GM18505 (cell line): ENCODE measurements at regions not wholly inside any gene's neighbourhood (a gene's known extent, or its start where the extent isn't known, plus 50 kb on each side); places are given as distances from the start of the nearest gene placed in this dataset.

Source experiments
- ATAC-seq: cut with Tn5 transposase; IDR thresholded peaks from one replicate; pipeline ENCODE4 v1.9.1; 2021; ENCODE audit not compliant: unreplicated experiment
- POLR2A ChIP-seq: IDR thresholded peaks from 4 replicates; pipeline ENCODE4 v1.6.1; 2011; ENCODE audit warnings: borderline replicate concordance; ENCODE audit not compliant: insufficient read depth, insufficient read length; ENCODE audit errors: extremely low read depth

DNA sequence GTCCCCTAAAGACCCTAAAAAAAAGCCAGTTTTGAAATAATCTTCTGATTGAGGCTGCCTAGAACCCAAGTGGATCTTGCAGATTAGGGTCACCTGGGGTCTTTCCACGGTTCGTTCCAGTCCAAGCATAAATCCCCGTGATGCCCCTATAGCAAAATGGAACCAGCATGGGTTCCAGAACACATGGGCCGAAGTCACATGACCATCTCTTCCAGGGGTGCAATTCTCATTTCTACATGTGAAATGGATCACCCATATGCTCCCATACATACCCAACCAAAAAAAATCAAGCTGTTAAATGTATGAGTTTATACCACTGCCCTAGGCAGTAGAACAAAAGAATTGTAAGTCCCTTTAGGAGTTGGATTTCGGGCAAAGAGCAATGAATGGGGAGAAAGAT is 245.4 kb downstream of the SKIDA1 start:
- ATAC-seq = no peak
- no peak for TF ChIP-seq POLR2A

DNA sequence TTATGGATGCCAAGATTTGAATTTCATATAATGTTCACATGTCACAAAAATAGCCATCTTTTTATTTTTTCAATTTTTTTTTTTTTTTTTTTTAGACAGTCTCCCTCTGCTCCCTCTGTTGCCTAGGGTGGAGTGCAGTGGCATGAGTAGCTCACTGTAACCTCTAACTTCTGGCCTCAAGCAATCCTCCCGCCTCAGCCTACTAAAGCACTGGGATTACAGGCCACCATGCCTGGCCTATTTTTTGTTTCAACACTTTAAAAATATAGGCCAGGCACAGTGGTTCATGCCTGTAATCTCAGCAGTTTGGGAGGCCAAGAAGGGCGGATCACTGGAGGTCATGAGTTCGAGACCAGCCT is 246.3 kb downstream of the SKIDA1 start:
- no peak for TF ChIP-seq POLR2A
- no peak for ATAC-seq

DNA sequence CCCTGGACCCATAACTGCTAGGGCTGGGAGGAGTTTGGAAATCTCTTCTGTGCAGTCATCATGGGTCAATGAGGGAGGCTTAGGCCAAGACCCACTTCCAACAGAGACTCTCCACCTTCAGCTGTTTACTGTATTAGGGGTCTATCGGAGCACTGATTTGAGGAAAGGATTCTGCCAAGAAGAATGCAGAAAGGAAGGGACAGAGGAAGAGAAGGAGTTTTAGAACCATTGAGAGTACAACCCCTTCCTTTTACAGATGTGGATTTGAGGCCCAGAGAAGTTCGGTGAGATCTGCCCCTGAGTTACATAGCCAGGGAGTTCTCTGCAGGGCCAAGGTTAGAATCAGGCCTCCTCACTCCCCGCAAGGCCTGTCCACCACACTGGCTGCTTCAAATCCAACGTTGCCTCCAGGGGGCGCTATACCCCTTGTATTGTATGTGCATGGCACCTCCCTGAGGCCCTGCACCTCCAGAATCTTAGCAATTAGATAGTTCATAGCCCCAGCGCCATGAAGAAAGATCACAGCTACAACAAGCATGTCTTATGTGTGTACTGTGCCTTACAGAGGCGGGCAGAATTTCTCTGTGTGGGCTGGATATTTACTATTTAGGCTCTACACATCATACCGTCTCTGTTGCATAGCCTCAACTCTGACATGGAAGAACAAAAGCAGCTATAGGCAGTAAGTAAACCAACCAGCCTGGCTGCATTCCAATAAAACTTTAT is 246.8 kb downstream of the SKIDA1 start:
- TF ChIP-seq POLR2A = no peak

DNA sequence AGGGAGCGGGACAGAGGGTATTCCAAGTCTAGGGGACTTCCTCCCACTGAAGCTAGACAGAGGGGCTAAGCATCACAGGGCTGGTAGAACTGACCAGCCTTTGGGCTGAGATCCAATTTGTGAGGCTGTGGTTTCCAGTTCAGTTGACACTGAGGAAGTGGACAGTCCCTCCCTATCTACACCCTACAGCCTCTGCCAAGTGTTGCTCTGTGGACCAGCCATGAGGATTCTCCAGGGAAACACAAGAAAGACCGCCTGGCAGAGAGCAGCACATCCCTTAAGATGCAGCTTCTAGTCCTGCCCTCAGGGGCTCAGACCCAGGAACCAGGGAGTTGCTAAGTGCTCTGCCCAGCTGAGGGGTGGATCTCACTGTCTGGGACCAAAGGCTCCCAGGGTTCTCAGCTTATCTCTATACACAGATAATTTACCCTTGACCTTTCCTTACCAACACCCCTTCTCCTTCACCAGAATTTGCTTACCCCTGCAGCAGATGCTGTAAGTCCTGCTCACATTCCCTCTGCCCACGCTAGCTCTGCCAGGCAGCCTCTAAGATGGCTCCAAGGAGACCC is 252.0 kb downstream of the SKIDA1 start:
- TF ChIP-seq POLR2A = no peak
- ATAC-seq = no peak

More for the DNA sequence above, 246.8 kb downstream of the SKIDA1 start:
- ATAC-seq = peak; percentile 91

DNA sequence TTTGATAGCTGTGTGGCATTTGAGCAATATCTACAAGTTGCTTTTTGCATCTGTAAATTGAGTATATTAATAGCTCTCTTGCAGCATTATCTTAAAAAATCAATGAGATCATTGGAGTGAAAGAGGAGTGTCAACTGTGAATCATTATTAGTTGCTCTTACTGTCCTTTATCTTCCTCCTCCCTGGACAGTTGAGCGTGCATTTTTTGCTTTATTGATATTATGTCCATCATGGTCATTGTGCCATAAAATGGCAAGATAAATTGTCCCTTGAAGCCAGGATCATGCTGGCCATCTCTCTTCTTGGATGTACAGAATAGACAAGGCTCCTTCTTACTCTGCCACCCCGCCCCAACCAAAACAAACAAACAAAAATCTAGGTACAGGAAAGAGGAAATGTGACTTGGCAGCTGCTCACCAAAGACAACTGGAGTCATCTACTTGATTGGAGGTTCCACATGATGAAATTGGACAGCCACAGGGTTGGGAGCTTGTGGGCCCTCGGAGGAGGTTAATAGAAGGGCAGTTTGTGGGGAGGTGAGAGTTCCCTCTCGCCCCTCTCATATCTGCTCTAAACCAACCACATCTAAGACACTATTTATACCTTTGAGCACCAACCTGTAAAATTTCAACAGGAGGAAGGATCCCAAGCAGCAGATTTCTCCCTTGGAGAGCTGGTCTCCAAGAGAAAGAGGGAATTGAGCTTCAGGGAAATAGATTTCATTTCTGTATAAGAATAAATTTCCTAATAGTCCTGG is 252.7 kb downstream of the SKIDA1 start:
- ATAC-seq = no peak
- no peak for TF ChIP-seq POLR2A

DNA sequence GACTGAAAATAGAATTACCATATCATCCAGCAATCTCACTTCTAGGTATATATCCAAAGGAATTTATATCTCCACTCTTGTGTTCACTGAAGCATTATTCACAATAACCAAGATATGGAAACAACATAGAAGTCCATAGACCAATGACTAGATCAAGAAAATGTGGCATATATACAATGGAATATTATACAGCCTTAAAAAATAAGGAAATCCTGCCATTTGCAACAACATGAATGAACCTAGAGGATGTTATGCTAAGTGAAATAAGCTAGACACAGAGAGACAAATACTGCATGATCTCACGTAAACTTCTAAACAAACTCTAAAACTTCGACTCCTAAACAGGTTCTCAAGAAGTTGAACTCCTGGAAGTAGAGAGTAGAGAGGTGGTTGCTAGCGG is 254.5 kb downstream of the SKIDA1 start:
- no peak for ATAC-seq
- TF ChIP-seq POLR2A = no peak

DNA sequence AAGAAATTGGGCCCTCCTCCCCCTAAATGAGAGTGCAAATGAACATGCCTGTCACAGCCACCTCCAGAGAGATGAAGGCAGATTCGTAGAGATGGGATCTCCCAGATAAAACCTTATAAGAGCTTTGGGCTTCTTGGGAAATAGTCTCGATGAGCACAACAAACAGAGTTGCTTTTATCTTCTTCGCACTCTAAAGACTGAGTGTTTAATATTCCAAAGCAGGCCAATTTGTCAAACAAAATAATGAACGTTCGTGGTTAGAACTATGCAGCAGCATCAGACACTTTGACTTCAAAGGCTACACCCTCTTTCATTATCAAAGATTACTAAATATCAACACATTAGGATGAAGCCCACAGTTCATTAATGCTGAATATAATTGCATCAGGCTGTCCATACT is 256.2 kb downstream of the SKIDA1 start:
- no peak for TF ChIP-seq POLR2A
- ATAC-seq = no peak

DNA sequence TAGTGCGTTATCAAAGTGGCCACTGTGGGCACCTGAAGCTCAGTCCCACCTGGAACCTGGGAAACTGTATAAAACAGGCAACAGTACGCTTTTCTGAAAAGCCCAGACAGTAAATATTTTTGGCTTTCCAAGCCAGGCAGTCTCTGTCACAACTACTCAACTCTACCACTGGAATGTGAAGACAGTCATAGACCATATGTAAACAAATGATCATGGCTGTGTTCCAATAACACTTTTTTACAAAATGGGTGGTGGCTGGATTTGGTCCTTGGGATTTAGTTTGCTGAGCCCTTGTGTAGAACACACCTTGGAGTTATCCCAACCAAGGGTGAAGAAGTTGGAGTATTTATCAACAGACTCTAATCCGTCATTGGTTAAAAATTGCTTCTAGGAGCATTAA is 259.9 kb downstream of the SKIDA1 start:
- no peak for ATAC-seq
- no peak for TF ChIP-seq POLR2A

DNA sequence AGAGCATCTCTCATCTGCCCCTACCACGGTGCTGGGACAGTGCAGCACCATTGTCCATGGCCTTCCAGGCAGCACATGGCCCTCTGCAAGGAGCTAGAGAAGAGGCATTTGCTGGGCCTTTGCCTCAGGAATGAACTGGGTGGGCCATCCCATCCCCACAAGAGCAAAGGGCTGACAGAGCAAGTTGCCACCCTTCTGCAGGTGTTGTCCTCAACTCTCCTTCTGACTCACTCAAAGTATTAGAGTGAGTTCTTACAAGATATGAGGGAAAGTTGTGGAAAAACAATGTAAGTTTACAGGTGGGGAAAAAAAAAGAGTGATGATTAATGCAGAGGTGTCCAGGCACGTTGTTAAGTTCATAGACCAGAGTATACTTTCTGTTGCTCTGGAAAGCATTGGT is 261.2 kb downstream of the SKIDA1 start:
- no peak for TF ChIP-seq POLR2A
- ATAC-seq = no peak

DNA sequence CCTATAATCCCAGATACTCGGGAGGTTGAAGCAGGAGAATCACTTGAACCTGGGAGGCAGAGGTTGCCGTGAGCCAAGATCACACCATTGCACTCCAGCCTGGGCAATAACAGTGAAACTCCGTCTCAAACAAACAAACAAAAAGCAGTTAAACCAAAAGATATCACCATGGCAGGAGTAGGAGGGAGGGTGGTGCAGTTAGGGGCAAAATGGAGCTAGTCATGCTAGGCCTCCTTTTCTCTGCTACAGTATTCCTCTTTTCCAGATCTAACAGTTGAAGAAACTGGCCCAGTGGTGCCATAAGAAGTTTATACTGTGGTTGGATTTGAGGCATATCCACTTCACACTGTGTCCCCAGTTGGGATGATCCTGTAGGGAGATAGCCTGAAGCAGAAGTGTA is 261.6 kb downstream of the SKIDA1 start:
- ATAC-seq = no peak
- no peak for TF ChIP-seq POLR2A

DNA sequence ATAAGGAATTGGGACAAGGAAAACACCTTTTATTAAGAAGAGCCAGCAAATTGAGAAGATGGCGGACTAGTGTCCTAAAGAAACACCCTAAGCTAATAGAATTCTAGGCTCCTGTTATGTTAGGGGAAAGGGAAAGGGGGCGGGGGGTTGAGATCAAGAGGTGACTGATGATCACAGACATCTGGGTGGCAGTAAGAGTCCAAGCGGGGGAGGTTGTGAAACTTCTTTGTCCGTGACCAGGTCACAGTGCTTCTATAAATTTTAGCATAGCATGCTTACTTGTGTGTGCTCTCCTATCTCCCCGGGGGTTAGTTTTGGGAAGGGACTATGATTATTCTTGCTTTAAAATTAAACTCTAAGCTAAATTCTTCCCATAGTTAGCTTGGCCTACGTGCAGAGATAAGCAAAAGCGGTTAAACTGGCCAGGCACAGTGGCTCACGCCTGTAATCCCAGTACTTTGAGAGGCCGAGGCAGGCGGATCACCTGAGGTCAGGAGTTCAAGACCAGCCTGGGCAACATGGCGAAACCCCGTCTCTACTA is 262.1 kb downstream of the SKIDA1 start:
- no peak for TF ChIP-seq POLR2A
- ATAC-seq = no peak

DNA sequence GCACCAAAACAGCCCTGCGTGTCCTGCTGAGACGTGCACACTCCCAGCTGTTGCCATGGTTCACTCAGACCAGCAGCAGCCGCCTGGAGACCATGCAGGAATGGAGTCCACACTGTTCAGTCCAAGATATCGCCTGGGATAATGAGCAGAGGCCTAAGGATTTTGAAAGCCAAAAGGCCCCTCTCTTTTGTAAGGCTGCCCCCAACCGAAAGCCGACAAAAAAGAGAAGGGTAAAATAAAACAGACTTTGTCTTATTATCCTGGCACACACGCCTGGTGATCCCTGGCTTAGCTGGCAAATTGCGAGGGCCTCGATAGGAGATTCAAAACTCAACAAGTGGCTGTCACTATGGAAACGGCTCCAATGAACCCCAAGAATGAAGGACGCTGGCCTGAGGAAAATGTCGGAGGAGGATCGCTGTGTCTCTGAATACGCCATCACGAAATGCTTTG is 263.6 kb downstream of the SKIDA1 start:
- ATAC-seq = no peak
- TF ChIP-seq POLR2A = no peak

DNA sequence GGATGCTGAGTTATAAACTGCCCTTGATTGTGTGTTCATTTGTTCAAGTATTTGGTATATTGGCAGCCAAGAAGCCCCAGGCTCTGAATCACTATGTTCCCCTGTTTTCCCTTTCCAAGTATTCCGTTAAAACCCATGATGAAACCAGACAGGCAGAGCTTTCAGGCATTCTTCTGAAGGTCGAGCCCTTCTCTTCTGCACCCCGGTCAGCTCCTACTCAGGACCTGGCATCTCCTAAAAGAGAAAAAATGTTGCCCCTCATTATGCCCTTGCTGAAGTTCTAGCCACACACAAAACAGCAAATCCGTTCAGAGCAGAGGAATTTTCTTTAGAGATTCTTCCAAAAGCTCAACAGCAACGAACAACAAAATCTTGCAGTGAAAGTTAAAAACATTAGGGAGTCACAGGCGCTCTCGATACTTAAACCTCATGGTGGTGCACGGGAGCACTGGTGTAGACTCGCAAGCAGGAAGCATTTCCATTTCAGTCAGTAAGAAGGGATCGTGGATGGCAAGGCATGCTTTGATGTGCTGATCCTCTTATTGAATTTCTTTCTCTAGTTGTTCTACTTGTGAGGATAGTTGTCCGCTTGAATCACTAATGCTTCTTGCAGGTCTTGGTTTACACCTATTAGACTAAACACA is 264.9 kb downstream of the SKIDA1 start:
- no peak for ATAC-seq
- TF ChIP-seq POLR2A = no peak
